ENCODE measurements at regions not wholly inside any gene's neighbourhood (a gene's known extent, or its start where the extent isn't known, plus 50 kb on each side); places are given as distances from the start of the nearest gene placed in this dataset.

- TF ChIP-seq GATA2 (IDR thresholded peaks at IDR 0.05; ENCODE audit: low read depth, low read length) (no peak), GATA3 (IDR thresholded peaks at IDR 0.05; ENCODE audit: low read depth, low read length) (no peak)
Measured at GRCh38 chr17:33972763-33973162, 282.3 kb upstream of the CCL2 start.
